Transverse colon (tissue), 4 donors: ENCODE measurements at regions not wholly inside any gene's neighbourhood (a gene's known extent, or its start where the extent isn't known, plus 50 kb on each side); places are given as distances from the start of the nearest gene placed in this dataset.

Experiments
- DNase-seq: peaks from one replicate; pipeline ENCODE4 v3.0.0-alpha.2; 2019
- H3K27ac ChIP-seq, 4 donors: fragments of 200-600 bp; sonication (generic); 2 replicates each; pipeline ENCODE4 v1.5.1; 2016 to 2018; ENCODE audit warnings: inconsistent platforms in 4 of 4
- H3K27me3 ChIP-seq: fragments of 200-600 bp; sonication (generic); 2 replicates; pipeline ENCODE4 v1.5.1; 2017; ENCODE audit warnings: inconsistent platforms
- H3K36me3 ChIP-seq, 4 donors: fragments of 200-600 bp; sonication (generic); 2 replicates each; pipeline ENCODE4 v1.5.1; 2017 to 2019; ENCODE audit warnings: inconsistent platforms in 4 of 4
- H3K4me1 ChIP-seq, 4 donors: fragments of 200-600 bp; sonication (generic); 2 replicates each; pipeline ENCODE4 v1.5.1; 2017 to 2020; ENCODE audit warnings: inconsistent platforms in 4 of 4
- H3K4me3 ChIP-seq, 4 donors: fragments of 200-600 bp; sonication (generic); 1 replicate in 1 of 4; 2 replicates in 3 of 4; pipeline versions ENCODE4 v1.5.1 to v1.6.1; 2017 to 2019; ENCODE audit warnings: inconsistent platforms in 4 of 4
- H3K9me3 ChIP-seq, 2 donors: fragments of 200-600 bp; sonication (generic); 2 replicates each; pipeline ENCODE4 v1.5.1; 2017 to 2019; ENCODE audit warnings: inconsistent platforms in 2 of 2
- CTCF ChIP-seq, 5 experiments: fragments of 200-600 bp in 3 of 5; fragments of 450-650 bp in 2 of 5; sonication (generic) in 3 of 5; IDR thresholded peaks; 1 replicate in 2 of 5; 2 replicates in 3 of 5; pipeline ENCODE4 v1.5.1; 2016 to 2017; ENCODE audit warnings: antibody characterized with exemption in 5 of 5, inconsistent platforms in 3 of 5, mild to moderate bottlenecking in 2 of 5, moderate library complexity in 1 of 5
- EP300 ChIP-seq: sonication (generic); formaldehyde crosslinking; IDR thresholded peaks from one replicate; pipeline ENCODE4 v1.6.1; 2017; ENCODE audit warnings: antibody characterized with exemption, low read depth
- POLR2A ChIP-seq: fragments of 450-650 bp; IDR thresholded peaks from one replicate; pipeline ENCODE4 v1.6.1; 2016; ENCODE audit warnings: antibody characterized with exemption, mild to moderate bottlenecking, moderate library complexity
- POLR2AphosphoS5 ChIP-seq, 3 donors: sonication (generic); formaldehyde crosslinking; IDR thresholded peaks; one replicate each; pipeline ENCODE4 v1.6.1; 2016; ENCODE audit warnings: antibody characterized with exemption in 3 of 3
- WGBS, 2 donors: methylation state at CpG; one replicate each; pipeline ENCODE4 v1.1.5; 2018; ENCODE audit warnings: low coverage in 1 of 2; 5-methylcytosine and 5-hydroxymethylcytosine counted together
- in situ Hi-C, 4 donors: fragments of 200-750 bp; cut with MboI; loops; one replicate each; pipeline versions ENCODE4 v1.15.0 to v1.15.1; 2017; ENCODE audit warnings: low sequenced_read_pairs in 3 of 4, low pct_ligation_motif_present in 1 of 4, low pct_unique_long_range_greater_than_20kb in 1 of 4
- intact Hi-C: fragments of 100-400 bp; cut with DNase I; formaldehyde crosslinking; loops from one replicate; pipeline ENCODE4 v1.15.1; 2023; ENCODE audit warnings: low total_unique reads

- no peak overlapping the region for H3K27ac ChIP-seq
- no peak for TF ChIP-seq POLR2A
- TF ChIP-seq POLR2AphosphoS5 (IDR thresholded peaks at IDR 0.05): no peak
- TF ChIP-seq CTCF (IDR thresholded peaks at IDR 0.05): no peak
- no peak for TF ChIP-seq EP300
- H3K4me1 ChIP-seq: no peaks in the 10 kb centered on the region
- no peaks in the 10 kb centered on the region for H3K27me3 ChIP-seq
- peaks cover 2 to 4% of the 10 kb centered on the region in 2 donors for H3K9me3 ChIP-seq
- in situ Hi-C loops: no loop called here
- DNase-seq: no peak
- H3K4me3 ChIP-seq: no peak overlapping the region
- WGBS, 2 donors: 89% methylated on average over 1 of the region's 1 CpG; no CpG with 5 or more reads in 1 of the 2 donors
- H3K36me3 ChIP-seq: no peaks in the 10 kb centered on the region
- intact Hi-C loops: no loop called here
These were observed 159.5 kb downstream of the RPS24 start for GRCh38 chr10:78193189-78193588.

- TF ChIP-seq CTCF (IDR thresholded peaks at IDR 0.05) (no peak), POLR2AphosphoS5 (IDR thresholded peaks at IDR 0.05) (no peak), POLR2A (no peak), EP300 (no peak)
- H3K4me3 ChIP-seq: no peak overlapping the region
- peaks cover 2 to 4% of the 10 kb centered on the region in 2 donors for H3K9me3 ChIP-seq
- DNase-seq: no peak
- no peaks in the 10 kb centered on the region for H3K27me3 ChIP-seq
- no peaks in the 10 kb centered on the region for H3K4me1 ChIP-seq
- in situ Hi-C loops: no loop called here
- intact Hi-C loops: no loop called here
- H3K36me3 ChIP-seq: no peaks in the 10 kb centered on the region
- whole genome bisulfite sequencing, 2 donors: 70 to 80% methylated on average over 1 to 4 of the region's 4 CpGs
- no peak overlapping the region for H3K27ac ChIP-seq
These were observed 160.4 kb downstream of the RPS24 start for GRCh38 chr10:78194050-78194449.

- Histone ChIP-seq H3K4me3 (no peak overlapping the region), H3K27ac (no peak overlapping the region), H3K36me3 (no peaks in the 10 kb centered on the region), H3K9me3 (peaks cover 2 to 4% of the 10 kb centered on the region in 2 donors), H3K27me3 (no peaks in the 10 kb centered on the region), H3K4me1 (no peaks in the 10 kb centered on the region)
- WGBS, 2 donors: 72 to 81% methylated on average over 3 to 10 of the region's 10 CpGs
- no peak for DNase-seq
- in situ Hi-C loops: no loop called here
- intact Hi-C loops: no loop called here
- TF ChIP-seq CTCF (IDR thresholded peaks at IDR 0.05) (no peak), EP300 (no peak), POLR2A (no peak), POLR2AphosphoS5 (IDR thresholded peaks at IDR 0.05) (no peak)
These were observed 161.1 kb downstream of the RPS24 start for GRCh38 chr10:78194539-78195402.

GRCh38 chr10:78196396-78196795 is 162.7 kb downstream of the RPS24 start:
- in situ Hi-C loops (no loop called here), intact Hi-C loops (no loop called here)
- 50 to 51% methylated on average over 2 to 4 of the region's 4 CpGs for WGBS, 2 donors
- no peaks in the 10 kb centered on the region for H3K27me3 ChIP-seq
- H3K36me3 ChIP-seq: no peaks in the 10 kb centered on the region
- no peak for DNase-seq
- peaks cover 2 to 4% of the 10 kb centered on the region in 2 donors for H3K9me3 ChIP-seq
- H3K4me1 ChIP-seq: no peaks in the 10 kb centered on the region
- no peak overlapping the region for H3K27ac ChIP-seq
- no peak overlapping the region for H3K4me3 ChIP-seq
- no peak for TF ChIP-seq CTCF (IDR thresholded peaks at IDR 0.05)
- no peak for TF ChIP-seq POLR2A
- TF ChIP-seq EP300: no peak
- no peak for TF ChIP-seq POLR2AphosphoS5 (IDR thresholded peaks at IDR 0.05)
